ENCODE measurements at regions not wholly inside any gene's neighbourhood (a gene's known extent, or its start where the extent isn't known, plus 50 kb on each side); places are given as distances from the start of the nearest gene placed in this dataset.

- POLR2A ChIA-PET, result no interaction called here
- RAD21 ChIA-PET (ENCODE audit: low non-redundant PET in 1 of 2, low total read pairs in 2 of 2, uncharacterized antibody in 2 of 2, unreplicated experiment in 2 of 2), result no interaction called here
- Histone ChIP-seq H3K79me2 (ENCODE audit: insufficient read depth, low read length) (no peaks in the 10 kb centered on the region), H3K27me3 (ENCODE audit: insufficient read depth, low read length) (no peaks in the 10 kb centered on the region), H2AFZ (ENCODE audit: low read depth, low read length, poor library complexity, severe bottlenecking) (no peak overlapping the region), H3K4me3 (replicated peaks in 1 of 2; ENCODE audit: low read depth in 1 of 2, low read length in 2 of 2) (no peak overlapping the region), H3K9ac (ENCODE audit: low read length) (no peak overlapping the region), H3K4me2 (ENCODE audit: low read length) (no peak overlapping the region; the same call in 1 of the 2 replicates), H3K27ac (ENCODE audit: low read depth, low read length) (no peak overlapping the region), H3K9me2 (ENCODE audit: insufficient read depth) (no peaks in the 10 kb centered on the region), H3K4me1 (ENCODE audit: control insufficient read depth in 1 of 2, insufficient read depth in 2 of 2, low read length in 2 of 2) (peaks cover 0 to 54% of the 10 kb centered on the region in 2 experiments; a peak in 3 of 4 replicates), H3K9me3 (ENCODE audit: control insufficient read depth in 1 of 2, insufficient read depth in 1 of 2, low read depth in 1 of 2, low read length in 2 of 2) (no peaks in the 10 kb centered on the region), H3K36me3 (ENCODE audit: control insufficient read depth in 1 of 2, insufficient read depth in 2 of 2, low read length in 2 of 2) (no peaks in the 10 kb centered on the region), H4K20me1 (ENCODE audit: insufficient read depth) (no peaks in the 10 kb centered on the region)
- intact Hi-C loops (cut with micrococcal nuclease), result no loop called here
- no peak for ATAC-seq
- DNase-seq (ENCODE audit: low read depth, low spot score), result no peak
- BruUV-seq (replicated peaks), result no TSS peak
- CTCF ChIA-PET, result no interaction called here
- TF ChIP-seq CEBPB (IDR thresholded peaks at IDR 0.05; ENCODE audit: low read depth) (no peak), EZH2phosphoT487 (IDR thresholded peaks at IDR 0.05; ENCODE audit: borderline replicate concordance) (no peak), SP1 (IDR thresholded peaks at IDR 0.05; ENCODE audit: low read depth) (no peak), EGR1 (IDR thresholded peaks at IDR 0.05; ENCODE audit: low read depth) (no peak), REST (IDR thresholded peaks at IDR 0.05; ENCODE audit: low read depth) (no peak), FOSL1 (IDR thresholded peaks at IDR 0.05; ENCODE audit: low read depth) (no peak), JUND (IDR thresholded peaks at IDR 0.05) (no peak), SRF (IDR thresholded peaks at IDR 0.05; ENCODE audit: low read depth) (no peak), ELF1 (IDR thresholded peaks at IDR 0.05; ENCODE audit: borderline replicate concordance, low read depth) (no peak), CBX3 (IDR thresholded peaks at IDR 0.05; ENCODE audit: low read depth) (no peak), TCF7L2 (IDR thresholded peaks at IDR 0.05; ENCODE audit: borderline replicate concordance, extremely low read depth, insufficient read depth, insufficient read length) (no peak), ZBTB33 (IDR thresholded peaks at IDR 0.05; ENCODE audit: extremely low read depth, insufficient replicate concordance, low read length) (no peak), ZNF274 (IDR thresholded peaks at IDR 0.05; ENCODE audit: low read depth, low read length) (no peak), ZFX (IDR thresholded peaks at IDR 0.05) (no peak), YY1 (IDR thresholded peaks at IDR 0.05; ENCODE audit: extremely low read depth, insufficient replicate concordance, low read depth, low read length) (no peak), RAD21 (IDR thresholded peaks at IDR 0.05; ENCODE audit: low read depth) (no peak), POLR2A (IDR thresholded peaks at IDR 0.05; ENCODE audit: borderline replicate concordance, extremely low read depth, insufficient read depth, insufficient read length) (no peak)
- TF ChIP-seq, protein P1, sequence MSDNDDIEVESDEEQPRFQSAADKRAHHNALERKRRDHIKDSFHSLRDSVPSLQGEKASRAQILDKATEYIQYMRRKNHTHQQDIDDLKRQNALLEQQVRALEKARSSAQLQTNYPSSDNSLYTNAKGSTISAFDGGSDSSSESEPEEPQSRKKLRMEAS (IDR thresholded peaks at IDR 0.05), result no peak
Measured at GRCh38 chr18:8948011-8948410, 154.5 kb upstream of the NDUFV2 start.

Measured in HCT116 (cell line).